Upper lobe of left lung (tissue), 4 donors: ENCODE measurements at regions not wholly inside any gene's neighbourhood (a gene's known extent, or its start where the extent isn't known, plus 50 kb on each side); places are given as distances from the start of the nearest gene placed in this dataset.

Source experiments
- EP300 ChIP-seq, 4 donors: sonication (generic); formaldehyde crosslinking; IDR thresholded peaks; one replicate each; pipeline ENCODE4 v1.5.1; 2017; ENCODE audit warnings: antibody characterized with exemption in 4 of 4, control low read depth in 2 of 4
- TF ChIP-seq, protein P1 (sequence below), 6 experiments: fragments of 450-650 bp in 4 of 6; fragments of 200-600 bp in 2 of 6; sonication (generic) in 2 of 6; IDR thresholded peaks; one replicate each; pipeline ENCODE4 v1.5.1; 2016 to 2019; ENCODE audit warnings: antibody characterized with exemption in 6 of 6

DNA sequence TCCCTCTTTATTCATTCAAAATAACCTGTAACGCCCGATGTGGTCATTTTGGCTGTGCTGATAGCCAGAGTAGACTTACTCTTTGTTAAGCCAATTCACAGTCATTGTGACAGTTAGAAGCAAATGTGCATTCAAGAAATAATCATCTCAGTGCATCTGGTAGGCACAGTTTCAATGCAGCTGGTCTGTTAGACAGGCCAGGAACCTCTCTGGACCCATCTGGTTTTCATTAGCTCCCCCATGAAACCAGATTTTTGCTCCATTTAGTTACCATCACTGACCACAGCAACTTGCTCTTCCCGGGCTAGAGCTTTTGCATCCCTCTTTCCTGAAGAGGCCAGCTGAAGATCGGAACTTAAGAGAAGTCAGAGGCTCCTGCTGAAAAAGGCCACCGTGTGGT lies 284.2 kb downstream of the NSG2 start:
- TF ChIP-seq, protein P1, sequence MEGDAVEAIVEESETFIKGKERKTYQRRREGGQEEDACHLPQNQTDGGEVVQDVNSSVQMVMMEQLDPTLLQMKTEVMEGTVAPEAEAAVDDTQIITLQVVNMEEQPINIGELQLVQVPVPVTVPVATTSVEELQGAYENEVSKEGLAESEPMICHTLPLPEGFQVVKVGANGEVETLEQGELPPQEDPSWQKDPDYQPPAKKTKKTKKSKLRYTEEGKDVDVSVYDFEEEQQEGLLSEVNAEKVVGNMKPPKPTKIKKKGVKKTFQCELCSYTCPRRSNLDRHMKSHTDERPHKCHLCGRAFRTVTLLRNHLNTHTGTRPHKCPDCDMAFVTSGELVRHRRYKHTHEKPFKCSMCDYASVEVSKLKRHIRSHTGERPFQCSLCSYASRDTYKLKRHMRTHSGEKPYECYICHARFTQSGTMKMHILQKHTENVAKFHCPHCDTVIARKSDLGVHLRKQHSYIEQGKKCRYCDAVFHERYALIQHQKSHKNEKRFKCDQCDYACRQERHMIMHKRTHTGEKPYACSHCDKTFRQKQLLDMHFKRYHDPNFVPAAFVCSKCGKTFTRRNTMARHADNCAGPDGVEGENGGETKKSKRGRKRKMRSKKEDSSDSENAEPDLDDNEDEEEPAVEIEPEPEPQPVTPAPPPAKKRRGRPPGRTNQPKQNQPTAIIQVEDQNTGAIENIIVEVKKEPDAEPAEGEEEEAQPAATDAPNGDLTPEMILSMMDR (IDR thresholded peaks at IDR 0.05) = no peak
- no peak for TF ChIP-seq EP300 (IDR thresholded peaks at IDR 0.05)
